Lower leg skin (tissue), 3 donors: ENCODE measurements at regions not wholly inside any gene's neighbourhood (a gene's known extent, or its start where the extent isn't known, plus 50 kb on each side); places are given as distances from the start of the nearest gene placed in this dataset.

Experiments used
- CTCF ChIP-seq, 3 donors: fragments of 450-650 bp; IDR thresholded peaks; one replicate each; pipeline ENCODE4 v1.5.1; 2016; ENCODE audit warnings: antibody characterized with exemption in 3 of 3, mild to moderate bottlenecking in 3 of 3, moderate library complexity in 2 of 3
- POLR2A ChIP-seq, 2 donors: fragments of 450-650 bp; IDR thresholded peaks; one replicate each; pipeline ENCODE4 v1.6.1; 2016 to 2017; ENCODE audit warnings: antibody characterized with exemption in 2 of 2, mild to moderate bottlenecking in 1 of 2, moderate library complexity in 1 of 2

GRCh38 chr9:4927701-4928100, 57.4 kb upstream of the JAK2 start:
- TF ChIP-seq POLR2A (IDR thresholded peaks at IDR 0.05) (no peak), CTCF (IDR thresholded peaks at IDR 0.05) (no peak)
